GM12892 (cell line): ENCODE measurements at regions not wholly inside any gene's neighbourhood (a gene's known extent, or its start where the extent isn't known, plus 50 kb on each side); places are given as distances from the start of the nearest gene placed in this dataset.

ENCODE experiments used
- POLR2A ChIP-seq: IDR thresholded peaks from 2 replicates; pipeline ENCODE4 v1.6.1; 2011; ENCODE audit warnings: low read depth, low read length, control low read depth
- POLR2AphosphoS5 ChIP-seq: IDR thresholded peaks from 2 replicates; pipeline ENCODE4 v1.6.1; 2011; ENCODE audit warnings: low read depth, low read length, control low read depth
- TAF1 ChIP-seq: IDR thresholded peaks from 2 replicates; pipeline ENCODE4 v1.6.1; 2011; ENCODE audit warnings: low read depth, mild to moderate bottlenecking, control low read depth, low read length, borderline replicate concordance

GRCh38 chr16:72474501-72475123 is 302.7 kb upstream of the PMFBP1 start:
- no peak for TF ChIP-seq POLR2A
- TF ChIP-seq TAF1 = no peak
- TF ChIP-seq POLR2AphosphoS5 = no peak
